ENCODE measurements at regions not wholly inside any gene's neighbourhood (a gene's known extent, or its start where the extent isn't known, plus 50 kb on each side); places are given as distances from the start of the nearest gene placed in this dataset.

GRCh38 chr12:24075650-24076049, 126.2 kb upstream of the SOX5 start:
- TF ChIP-seq POLR2A (IDR thresholded peaks at IDR 0.05; ENCODE audit: low read length) (no peak), CTCF (IDR thresholded peaks at IDR 0.05) (no peak), EHMT2 (IDR thresholded peaks at IDR 0.05; ENCODE audit: low read depth) (no peak), RAD21 (conservative IDR thresholded peaks at IDR 0.05 in 1 of 2, IDR thresholded peaks at IDR 0.05 in 1 of 2) (no peak), ESRRA (IDR thresholded peaks at IDR 0.05; ENCODE audit: borderline replicate concordance, low read length) (no peak), FOSL2 (IDR thresholded peaks at IDR 0.05) (no peak), FOSL2 (CRISPR knock-in tag; IDR thresholded peaks at IDR 0.05) (no peak), TP53 (CRISPR knock-in tag; IDR thresholded peaks at IDR 0.05) (no peak), PBX3 (IDR thresholded peaks at IDR 0.05) (no peak)
